GM18508 (cell line): ENCODE measurements at regions not wholly inside any gene's neighbourhood (a gene's known extent, or its start where the extent isn't known, plus 50 kb on each side); places are given as distances from the start of the nearest gene placed in this dataset.
"Not testable (repeated sequence)": the region's sequence is repeated elsewhere in the genome, so short reads cannot be mapped to it uniquely, and the experiment has no call there.

Experiments
- ATAC-seq: cut with Tn5 transposase; IDR thresholded peaks from one replicate; pipeline ENCODE4 v1.9.1; 2021; ENCODE audit warnings: moderate number of reproducible peaks; ENCODE audit not compliant: insufficient read depth, unreplicated experiment

DNA sequence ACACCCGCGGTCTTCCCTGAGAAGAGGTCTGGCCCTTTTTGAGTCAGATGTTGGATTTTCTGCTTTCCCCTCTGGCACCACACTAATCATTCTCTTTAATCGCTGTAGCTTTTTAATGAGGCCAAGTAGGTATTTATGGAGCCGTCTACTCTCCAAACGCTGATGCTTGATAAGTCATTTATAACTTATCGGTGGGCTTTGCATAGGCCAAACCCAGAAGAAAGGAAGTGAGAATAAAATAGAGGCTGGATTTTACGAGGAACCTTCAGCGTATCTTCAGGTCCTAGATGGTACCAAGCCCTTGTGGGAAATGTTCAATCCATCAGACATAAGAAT, 142.5 kb upstream of the CTAGE1 start:
- no peak for ATAC-seq

GRCh38 chr18:22560797-22561196, 143.1 kb upstream of the CTAGE1 start:
- no peak for ATAC-seq

GRCh38 chr18:22563164-22563583, 145.5 kb upstream of the CTAGE1 start:
- no peak for ATAC-seq

- no peak for ATAC-seq
Measured at GRCh38 chr18:22564036-22564435, 146.3 kb upstream of the CTAGE1 start.

DNA sequence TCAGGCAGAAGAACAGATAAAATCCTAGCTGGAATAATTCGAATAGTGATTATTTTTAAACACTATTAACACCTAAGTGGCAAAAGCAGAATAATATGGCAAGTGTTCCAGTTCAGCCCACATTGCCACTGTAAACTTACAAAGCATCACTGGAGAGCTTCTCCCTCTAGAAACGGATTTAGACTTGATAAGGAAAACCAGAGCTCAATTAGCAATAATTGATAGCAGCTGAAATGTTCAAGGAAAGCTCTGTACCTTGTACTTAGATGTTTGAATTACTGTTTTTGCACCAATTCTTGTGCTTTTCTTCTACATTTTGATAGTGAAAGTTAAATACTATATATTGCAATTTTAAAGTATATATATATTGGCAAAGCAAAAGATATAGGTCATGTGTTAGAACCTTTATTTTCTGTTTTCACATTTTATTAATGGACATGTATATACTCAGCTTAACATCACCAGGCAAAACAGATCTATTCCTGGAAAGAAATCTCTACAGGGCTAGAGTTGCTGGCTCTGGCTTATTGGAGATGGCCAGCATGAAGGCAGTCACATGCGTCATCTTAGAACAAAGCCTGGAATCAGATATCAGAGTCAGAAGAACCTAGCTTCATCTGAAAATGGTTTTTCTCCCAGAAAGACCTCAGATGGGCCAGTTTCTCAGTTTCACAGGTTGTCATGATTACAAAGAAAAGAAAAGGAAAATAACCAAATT, 149.1 kb upstream of the CTAGE1 start:
- no peak for ATAC-seq

DNA sequence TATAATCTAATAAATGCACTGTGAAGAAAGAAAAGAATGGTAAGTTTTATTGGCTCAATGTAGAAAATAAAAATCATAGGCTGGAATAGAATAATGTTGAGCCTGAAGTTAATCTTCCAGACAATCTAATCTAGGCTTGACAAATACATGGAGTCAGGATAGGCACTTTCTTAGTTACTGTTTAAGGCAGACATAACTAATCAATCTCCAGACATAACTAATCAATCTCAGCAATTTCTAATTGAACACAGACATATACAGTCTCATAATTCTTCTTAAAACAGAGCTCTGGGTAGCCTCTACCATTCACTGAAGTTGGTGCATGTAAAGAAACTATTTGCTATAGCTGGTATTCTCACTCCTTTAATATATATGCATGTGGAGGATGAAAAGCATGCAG, 150.1 kb upstream of the CTAGE1 start:
- ATAC-seq, result no peak

DNA sequence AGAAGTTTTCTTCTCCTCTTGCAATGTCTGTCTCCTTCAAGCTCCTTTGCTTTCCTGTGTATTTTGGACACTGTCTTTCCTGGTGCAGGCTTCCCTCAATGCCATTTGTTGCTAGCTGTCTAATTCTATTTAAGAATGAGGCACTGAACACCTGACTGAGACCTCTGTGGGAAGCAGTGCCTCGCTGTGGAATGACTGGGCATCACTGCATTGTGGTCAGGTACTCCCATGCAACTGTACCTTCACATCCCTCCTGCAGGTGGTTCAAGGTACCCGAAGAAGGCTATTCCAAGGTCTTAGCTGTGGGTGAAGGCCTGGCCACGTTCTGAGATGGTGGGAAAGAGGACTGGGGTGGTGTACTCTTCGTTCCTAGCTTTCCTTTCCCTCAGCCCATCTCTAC, 152.8 kb upstream of the CTAGE1 start:
- ATAC-seq, result no peak

- no peak for ATAC-seq
Measured at GRCh38 chr18:22572341-22572740, 154.6 kb upstream of the CTAGE1 start.

DNA sequence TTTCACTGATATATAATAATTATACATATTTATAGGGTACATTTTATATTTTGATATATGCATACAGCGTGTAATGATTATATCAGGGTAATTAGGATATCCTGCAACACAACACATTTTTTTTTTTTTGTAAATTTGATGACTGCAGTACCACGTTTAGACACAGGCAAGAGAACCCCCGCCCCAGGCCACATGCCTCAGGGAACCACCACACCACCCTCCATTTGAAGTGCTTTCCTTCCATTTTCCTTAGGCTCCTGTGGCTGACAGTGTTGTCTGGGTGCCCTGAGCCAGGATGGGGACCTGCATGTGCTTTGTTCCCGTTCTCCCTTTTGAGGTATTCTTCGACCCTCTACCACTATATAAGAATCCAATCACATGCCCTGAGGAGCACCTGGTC, 161.6 kb upstream of the CTAGE1 start:
- no peak for ATAC-seq

- ATAC-seq, result no peak
Measured at GRCh38 chr18:22585333-22585732, 167.6 kb upstream of the CTAGE1 start.

- no peak for ATAC-seq
Measured at GRCh38 chr18:22585821-22586220, 168.1 kb upstream of the CTAGE1 start.

GRCh38 chr18:22591222-22591621, 173.5 kb upstream of the CTAGE1 start:
- no peak for ATAC-seq

- ATAC-seq, result no peak
Measured at GRCh38 chr18:22594155-22594690, 176.5 kb upstream of the CTAGE1 start.

DNA sequence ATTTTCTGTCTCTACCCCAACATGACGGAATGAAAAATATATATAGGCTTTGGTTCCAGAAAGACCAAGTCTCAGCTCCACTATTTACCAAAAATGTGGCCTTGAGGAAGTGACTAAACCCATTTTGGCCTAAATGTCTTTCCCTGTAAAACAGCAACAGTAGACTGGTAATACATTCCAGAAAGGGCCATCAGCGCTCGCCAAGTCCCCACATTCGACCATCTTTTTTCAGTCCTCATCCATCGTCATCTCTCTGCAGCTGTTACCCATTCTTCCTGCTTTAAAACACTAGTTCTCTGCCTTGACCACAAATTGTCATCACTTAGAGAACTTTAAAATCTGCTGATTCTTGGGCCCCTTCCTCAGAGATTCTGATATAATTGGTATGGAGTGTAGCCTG, 183.8 kb upstream of the CTAGE1 start:
- ATAC-seq, result no peak

GRCh38 chr18:22602456-22602855, 184.7 kb upstream of the CTAGE1 start:
- not testable (repeated sequence) for ATAC-seq

GRCh38 chr18:22603902-22604301, 186.2 kb upstream of the CTAGE1 start:
- ATAC-seq, result no peak

- ATAC-seq, result no peak
Measured at GRCh38 chr18:22604390-22604985, 186.8 kb upstream of the CTAGE1 start.

GRCh38 chr18:22604986-22605421, 187.3 kb upstream of the CTAGE1 start:
- no peak for ATAC-seq

DNA sequence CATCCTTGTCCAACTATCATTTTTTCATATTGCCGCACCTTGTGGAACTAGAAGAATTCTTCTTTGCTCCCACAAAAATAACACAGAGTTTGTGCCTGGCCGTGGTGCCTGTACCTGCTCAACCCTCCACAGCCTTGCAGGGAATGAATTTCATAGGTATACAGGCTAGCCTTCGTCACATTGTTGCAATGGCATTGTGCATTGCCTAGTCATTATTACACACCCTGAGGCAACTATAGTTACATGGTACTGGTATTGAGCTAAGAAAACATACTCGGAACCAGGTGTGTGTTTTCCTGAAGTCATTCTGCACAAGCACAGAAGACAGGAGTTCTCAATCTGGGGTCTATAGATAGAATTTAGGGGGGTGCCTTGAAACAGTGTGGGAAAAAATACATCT, 188.0 kb upstream of the CTAGE1 start:
- ATAC-seq, result no peak

DNA sequence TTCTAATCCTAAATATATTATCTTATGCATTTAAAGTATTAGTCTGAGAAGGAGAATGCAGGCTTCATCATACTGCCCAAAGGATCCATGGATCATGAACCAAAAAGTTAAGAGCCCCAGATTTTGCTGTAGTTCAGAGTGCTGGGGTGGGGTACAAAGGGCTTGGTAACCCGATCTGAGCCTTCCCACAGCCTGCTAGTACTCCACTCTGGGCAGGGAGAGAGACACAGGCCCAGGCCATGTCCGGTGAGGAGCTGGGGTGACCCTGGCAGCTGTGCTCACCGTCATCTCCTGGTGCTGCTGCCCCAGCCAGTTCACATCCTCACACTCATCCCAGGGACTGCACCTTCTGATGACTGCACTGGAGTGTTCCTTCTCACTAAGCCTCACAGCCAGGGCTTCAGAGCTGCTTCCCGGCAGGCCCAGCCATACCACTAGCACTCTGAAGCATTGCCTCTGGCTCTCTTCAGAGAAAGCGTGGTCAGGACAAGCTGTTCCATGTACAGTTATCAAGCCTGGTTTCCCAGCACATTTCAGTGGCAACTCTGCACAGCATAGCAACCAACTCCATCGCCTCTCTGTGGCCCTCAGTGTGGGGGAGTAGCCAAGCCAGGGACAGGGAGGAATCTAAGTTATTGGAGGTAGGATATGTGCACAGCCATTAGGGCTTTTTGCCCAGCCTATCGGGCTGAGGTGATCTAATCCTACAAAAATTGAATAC, 189.0 kb upstream of the CTAGE1 start:
- ATAC-seq, result no peak

DNA sequence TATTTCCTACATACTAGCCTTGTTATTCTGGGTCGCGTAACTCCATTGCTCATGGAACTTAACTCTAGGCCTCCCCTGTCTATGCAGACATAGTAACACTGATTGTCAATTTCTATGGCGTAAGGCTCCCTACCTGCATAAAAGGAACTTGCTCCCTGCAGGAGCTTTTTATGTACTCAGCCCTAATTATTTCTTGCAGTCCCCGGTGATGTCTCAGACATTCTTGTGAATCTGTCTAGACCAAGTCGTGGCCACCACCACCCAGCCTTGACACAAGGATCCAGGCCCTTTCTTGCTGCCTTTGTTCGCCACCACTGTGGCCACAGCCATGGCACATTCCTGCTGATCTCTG, 189.5 kb upstream of the CTAGE1 start:
- no peak for ATAC-seq
